ENCODE measurements at regions not wholly inside any gene's neighbourhood (a gene's known extent, or its start where the extent isn't known, plus 50 kb on each side); places are given as distances from the start of the nearest gene placed in this dataset.
A peak's percentile ranks its signal among the peaks of the same experiment; 100 is the strongest.
"Not testable (repeated sequence)": the region's sequence is repeated elsewhere in the genome, so short reads cannot be mapped to it uniquely, and the experiment has no call there.

DNA sequence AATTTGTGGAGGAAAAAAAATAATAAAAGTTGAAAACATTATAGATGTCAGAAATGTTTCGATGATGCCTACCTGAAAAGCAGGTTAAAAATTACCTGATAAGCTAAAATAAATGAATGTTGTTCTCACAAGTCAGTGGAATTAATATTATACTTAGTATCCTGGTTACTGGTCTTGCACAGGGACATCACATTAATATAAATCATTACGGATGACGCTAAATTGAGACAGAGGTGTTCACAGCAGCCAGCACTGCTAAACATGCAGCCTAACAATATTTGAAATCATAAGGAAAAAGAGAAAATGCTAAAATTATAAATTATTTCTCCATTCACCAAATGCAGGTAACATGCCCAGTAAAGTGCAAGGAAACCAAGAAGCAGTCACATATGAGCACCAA, 1130.0 kb downstream of the STPG2 start:
- DNase-seq = no peak

DNA sequence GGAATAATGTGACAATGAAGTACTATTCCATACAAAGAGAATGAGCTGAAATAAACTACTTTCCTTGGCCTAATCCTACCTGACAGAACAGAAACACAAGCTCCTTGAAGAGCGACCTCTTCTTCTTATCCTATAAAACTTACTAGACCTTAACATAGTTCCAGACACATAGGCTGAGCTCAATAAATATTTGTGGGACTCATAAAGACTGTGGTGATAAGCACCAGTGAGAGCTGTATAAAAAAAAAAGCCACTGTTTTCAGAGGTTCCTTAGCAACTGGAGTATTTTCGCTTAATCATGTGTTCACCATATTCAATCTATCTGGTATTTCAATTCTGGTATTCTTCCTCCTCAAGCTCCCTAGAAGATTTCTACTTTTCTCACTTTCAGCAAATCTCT, 1129.6 kb downstream of the STPG2 start:
- no peak for DNase-seq

DNA sequence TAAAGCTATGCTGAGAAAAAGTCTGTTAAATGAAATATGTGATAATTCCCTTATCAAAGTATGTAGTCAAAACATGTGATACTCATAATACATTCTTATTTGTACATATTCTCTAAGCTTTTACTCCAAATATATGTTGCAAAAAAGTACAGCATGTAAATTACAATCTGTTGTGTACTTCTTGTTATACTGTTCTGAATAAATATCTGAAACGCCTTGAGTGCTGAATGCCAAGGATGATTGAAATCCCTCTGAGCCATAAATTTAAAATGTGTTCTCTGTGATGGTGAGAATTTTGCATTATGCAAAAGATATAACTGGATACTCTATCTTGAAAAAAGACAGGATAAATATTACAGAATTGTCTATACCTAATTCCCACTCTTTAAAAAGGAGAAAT, 1128.0 kb downstream of the STPG2 start:
- DNase-seq = no peak

DNA sequence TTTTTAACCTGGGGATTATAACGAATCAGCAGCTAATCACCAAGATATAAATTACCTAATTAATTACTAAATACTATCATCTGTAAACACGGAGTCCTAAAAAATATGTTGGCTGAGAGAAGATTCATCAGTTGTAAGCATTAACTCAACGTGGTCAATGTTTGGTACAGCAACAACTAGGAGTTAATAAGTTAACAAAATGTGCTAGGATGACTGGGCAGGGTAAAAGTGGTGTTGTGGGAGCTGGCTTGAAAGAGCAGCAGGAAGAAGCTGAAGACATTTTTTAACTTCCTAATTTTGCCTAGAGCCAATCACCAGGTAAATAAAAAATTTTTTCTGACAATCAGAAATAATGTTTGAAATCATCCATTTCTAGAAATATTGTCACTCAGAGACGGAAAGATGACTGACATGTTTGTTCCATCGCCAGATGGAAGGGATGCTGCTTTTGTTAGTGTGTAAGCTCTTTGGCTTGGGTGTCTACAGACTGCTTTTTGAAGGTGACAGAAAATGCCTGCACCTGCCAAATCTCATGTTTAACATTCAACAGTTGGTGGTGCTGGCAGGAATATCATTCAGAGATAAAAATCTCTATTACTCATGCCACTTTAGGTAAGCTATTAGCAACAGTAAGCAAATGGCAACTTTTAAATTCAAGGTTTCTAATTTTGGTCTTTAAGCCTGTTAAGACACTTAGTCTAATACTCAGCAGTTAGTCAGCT, 1126.9 kb downstream of the STPG2 start:
- no peak for DNase-seq

DNA sequence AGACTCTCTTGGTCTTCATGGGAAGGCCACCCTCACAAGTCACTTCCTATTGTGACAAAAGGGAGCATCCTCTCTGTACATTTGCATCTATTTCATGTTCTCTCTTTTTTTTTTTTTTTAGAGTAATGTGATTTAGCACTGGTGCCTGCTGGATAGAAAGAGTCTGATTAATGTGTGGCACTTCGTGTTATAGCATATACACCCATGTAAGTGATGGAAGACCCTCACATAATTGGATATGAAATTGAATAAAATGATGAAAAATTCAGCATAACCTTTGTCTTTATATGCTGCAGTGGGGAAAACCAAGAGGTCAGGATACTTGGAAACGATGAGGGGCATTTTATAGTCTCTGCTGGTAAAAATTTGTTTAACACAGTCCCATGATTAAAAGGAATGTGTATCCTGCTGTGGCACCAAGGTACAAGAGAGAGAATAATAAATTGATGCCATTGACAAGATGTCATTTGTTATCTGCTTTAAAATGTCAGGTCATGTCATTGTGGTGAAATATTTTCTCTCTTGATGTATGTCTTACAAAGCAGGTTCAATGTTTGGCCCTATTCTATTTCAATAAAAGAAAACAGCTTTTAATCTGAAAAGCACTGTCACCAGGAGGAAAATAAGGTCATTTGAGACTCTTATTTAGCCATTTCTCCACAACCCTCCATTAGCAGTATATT, 1115.4 kb downstream of the STPG2 start:
- DNase-seq = no peak

DNA sequence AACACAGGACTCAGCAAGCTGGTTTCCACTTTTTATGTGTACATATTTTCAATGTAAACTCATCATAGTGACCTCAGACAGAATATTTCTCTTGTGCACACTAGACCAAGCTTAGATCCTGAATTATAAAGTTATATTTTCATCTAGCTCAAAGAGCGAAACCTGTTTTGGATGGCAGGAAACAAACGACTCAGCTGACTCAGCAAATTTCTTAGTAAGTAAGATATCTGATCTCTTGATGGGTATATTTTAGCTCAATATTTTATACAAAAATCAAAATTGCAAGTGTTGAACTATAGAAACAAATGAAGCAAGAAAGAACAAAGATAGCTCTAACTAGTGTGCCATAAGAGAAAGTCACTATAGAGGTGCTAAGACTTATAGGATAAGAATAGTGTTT, 1114.5 kb downstream of the STPG2 start:
- DNase-seq = no peak

DNA sequence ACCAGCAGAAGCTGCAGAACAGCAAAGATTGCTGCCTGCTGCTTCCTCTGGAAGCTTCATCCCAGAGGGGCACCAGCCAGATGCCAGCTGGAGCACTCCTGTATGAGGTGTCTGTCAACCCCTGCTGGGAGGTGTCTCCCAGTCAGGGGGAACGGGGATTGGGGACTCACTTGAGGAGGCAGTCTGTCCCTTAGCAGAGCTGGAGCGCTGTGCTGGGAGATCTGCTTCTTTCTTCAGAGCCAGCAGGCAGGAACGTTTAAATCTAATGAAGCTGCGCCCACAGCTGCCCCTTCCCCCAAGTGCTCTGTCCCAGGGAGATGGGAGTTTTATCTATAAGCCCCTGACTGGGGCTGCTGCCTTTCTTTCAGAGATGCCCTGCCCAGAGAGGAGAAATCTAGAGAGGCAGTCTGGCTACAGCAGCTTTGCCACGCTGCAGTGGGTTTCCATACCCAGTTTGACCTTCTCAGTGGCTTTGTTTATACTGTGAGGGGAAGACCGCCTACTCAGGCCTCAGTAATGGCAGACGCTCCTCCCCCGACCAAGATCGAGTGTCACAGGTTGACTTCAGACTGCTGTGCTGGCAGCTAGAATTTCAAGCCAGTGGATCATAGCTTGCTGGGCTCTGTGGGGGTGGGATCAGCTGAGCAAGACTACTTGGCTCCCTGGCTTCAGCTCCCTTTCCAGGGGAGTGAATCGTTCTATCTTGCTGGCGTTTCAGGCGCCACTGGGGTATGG, 1105.7 kb downstream of the STPG2 start:
- peak; percentile 4 for DNase-seq

DNA sequence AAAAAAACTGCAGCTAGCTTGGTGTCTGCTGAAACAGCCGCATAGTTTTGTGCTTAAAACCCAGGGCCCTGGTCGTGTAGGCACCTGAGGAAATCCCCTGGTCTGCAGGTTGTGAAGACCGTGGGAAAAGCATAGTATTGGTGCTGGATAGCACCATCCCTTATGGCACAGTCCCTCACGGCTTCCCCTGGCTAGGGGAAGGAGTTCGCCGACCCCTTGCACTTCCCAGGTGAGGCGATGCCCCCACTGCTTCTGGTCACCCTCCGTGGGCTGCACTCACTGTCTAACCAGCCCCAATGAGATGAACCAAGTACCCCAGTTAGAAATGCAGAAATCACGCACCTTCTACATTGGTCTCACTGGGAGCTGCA, 1105.1 kb downstream of the STPG2 start:
- DNase-seq = no peak

DNA sequence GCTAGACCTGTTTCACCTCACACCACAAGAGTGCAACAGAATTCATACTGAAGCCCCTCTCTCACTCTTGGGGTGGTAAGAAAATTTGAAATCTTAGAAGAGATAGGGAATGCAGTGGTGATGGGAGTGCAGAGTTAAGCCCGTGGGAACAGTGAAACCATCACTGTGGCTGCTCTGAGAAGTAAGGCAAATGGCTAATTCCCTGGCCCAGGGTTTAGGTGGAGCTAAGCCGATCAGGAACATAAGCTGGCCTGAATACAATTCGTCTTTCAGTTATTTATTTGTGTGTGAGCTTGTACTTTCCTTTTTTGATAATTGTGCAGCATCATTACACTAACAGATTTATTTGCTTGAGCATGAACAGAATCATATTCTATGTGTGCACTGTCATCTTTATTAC, 1070.6 kb downstream of the STPG2 start:
- no peak for DNase-seq

DNA sequence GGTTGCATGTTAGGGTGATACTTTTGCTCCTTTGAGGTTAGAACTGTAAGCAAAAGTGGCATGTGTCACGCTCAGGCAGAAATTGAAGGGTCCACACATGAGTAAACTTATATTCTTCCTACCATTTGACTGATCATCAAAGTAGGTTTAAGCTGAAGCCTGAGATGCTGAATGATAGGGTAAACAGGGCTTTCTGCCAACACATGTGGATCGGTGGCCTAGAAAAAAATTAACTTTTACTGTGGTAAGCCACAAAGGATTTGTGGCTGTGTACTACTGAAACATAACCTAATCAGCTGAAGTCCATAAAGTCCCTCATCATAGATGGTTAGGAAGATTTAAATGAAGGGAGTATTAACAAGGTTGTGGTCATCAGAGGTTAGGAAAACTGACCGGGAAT, 1070.1 kb downstream of the STPG2 start:
- DNase-seq = no peak

DNA sequence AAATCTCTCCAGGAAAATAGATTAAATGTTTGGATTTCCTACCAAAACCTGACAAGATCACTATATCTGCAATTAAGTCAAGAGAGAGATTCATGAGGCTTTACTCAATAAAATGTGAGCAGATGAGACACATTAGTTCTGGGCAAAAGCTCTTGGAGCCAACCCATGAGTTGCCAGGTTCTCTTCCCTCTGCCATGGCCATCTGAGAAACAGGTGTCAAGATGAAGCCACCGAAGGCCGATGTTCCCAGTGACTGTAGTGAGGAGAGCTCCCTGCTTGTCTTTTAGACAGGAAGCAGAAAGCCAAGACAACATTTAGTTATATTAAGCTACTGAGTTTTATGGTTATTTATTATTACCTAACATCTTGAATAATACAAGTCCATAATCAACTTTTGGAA, 1068.7 kb downstream of the STPG2 start:
- no peak for DNase-seq

DNA sequence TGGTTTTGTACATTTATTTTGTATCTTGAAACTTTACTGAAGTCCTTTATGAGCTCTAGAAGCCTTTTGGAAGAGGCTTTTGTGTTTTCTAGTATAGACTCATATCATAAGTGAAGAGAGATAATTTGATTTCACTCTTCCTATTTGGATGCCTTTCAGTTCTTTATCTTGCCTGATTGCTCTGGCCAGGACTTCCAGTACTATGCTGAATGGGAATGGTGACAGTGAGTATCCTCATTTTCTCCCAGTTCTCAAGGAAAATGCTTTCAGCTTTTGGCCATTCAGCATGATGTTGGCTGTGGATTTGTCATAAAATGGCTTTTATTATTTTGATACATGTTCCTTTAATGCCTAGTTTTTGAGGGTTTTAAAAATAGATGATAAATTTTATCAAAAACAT, 1061.3 kb downstream of the STPG2 start:
- DNase-seq = no peak

DNA sequence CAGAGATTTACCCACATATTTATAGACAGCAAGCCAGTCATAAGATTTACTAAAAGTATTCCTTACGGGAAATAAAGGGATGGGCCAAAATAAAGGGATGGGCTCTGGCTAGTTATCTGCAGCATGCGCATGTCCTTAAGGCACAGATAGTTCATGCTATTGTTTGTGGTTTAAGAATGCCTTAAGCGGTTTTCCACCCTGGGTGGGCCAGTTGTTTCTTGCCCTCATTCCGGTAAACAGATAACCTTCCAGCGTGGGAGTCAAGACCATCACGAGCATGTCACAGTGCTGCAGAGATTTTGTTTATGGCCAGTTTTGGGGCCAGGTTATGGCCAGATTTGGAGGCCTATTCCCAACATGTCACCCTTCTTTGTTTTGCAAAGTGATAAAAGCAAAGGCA, 1046.2 kb downstream of the STPG2 start:
- not testable (repeated sequence) for DNase-seq

DNA sequence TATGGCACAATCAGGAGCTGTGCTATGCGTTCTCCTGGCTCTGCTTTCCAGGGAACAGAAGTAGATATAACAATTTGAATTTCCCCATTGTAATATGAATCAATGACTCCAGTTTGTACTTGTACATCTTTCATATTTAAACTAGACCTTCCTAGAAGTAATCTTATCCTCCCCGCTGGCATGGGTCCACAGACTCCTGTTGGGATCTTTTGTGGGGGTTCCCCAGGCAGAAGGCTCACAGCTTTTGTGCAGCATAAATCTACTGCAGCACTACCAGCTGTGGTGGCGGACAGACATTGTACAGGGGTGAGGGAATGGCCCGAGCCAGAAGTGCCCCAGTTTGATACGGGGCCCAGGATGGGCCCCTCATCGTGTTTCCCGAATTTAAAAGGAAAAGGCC, 1042.1 kb downstream of the STPG2 start:
- not testable (repeated sequence) for DNase-seq

DNA sequence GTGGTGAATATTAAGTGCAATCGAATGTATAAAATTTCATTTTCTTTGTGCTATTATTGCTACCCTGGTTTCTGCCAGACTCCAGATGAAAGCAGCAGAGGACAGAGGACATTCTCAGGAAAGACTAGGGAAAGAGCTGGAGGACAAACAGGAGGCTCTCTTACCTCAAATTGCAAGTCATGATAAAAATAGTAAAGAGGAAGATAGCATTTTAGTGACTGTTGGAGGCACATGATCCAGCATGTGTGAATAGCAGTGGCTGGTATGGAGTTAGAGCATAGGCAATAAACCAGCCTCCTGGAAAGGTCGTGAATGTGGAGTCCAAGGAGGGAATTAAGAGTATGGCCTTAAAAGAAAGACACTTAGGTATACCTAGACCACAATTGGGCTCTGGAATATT, 1040.0 kb downstream of the STPG2 start:
- no peak for DNase-seq

DNA sequence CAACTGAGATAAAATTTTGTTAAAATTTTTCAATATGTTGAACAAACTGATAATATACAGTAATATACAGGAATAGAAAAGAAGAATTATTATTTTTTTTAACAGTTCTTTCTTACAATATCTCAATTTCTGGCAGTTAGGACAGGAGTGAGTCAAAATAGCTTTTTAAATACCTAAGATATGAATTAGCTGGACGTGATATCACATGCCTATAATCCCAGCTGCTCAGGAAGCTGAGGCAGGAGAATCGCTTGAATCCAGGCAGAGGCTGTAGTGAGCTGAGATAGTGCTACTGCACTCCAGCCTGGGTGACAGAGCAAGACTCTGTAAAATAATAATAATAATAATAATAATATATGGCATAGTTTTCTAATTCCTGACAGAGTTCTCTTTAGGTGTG, 1039.3 kb downstream of the STPG2 start:
- DNase-seq = no peak

DNA sequence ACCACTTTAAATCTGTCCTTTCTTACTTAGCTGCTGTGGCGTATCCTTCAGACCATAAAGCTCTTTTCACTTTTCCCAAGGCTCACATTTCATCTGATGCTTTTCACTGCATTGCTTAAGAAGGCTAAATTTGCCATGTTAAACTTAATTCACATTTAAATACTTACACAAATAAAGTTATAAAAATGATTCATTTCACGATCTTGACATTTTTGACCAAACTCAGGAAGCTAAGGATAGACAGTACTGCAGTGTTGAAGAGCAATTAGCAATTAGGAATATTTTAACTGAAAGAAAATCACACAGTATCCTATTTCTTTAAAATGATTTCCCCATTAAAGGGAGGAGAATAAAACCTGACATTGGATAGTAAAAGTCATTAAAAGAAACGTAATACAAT, 1038.6 kb downstream of the STPG2 start:
- DNase-seq = no peak

DNA sequence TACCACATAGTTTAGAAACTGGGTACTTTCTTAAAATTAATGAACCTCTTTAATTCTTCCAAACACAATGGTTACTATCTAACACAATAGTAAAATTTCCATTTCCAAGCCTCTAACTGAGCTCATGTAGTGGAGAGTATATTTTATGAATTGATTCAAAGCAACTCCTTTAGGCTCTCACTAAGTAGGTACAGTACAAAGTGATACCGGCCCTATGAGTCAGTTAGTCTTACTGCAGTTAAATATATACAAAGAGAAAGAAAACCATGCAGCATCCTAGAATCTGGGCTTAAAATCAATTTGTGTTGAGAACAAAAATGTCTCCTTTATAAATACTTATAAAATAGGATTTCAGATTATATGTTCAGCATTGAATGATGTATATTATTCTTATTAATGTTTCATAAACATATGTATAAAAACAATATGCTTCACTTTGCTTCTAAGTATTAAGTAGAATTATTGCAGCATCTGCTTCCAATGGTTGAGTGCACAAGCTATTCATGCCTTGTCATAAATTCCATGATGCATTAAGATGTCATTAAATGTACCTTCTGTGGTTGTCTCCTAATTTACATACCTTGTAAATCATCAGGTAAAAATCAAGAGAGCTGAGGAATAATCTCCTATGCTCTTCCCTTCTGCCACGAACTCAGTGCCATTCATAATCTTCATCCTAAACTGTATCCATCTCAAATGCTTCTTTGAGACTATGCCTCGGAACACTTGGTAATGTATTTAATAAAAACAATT, 1037.8 kb downstream of the STPG2 start:
- DNase-seq = no peak

DNA sequence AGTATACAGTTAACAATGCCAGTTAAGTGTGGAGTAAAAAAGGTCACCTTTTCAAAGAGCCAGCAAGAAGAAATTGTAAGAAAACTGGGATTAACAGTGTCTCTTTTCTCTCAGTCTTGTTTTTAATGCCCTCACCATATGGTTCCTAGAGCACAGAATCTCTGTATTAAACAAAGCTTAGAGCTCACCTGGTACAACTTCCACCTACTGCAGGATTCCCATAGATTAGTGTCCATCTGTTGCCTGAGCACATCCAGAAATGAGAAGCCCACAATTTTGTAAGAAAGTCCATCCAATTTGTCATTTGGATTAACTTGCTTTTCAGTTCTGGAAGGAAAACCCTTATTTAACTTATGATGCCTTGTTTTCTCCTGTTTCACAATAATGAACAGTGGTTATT, 1037.1 kb downstream of the STPG2 start:
- no peak for DNase-seq

DNA sequence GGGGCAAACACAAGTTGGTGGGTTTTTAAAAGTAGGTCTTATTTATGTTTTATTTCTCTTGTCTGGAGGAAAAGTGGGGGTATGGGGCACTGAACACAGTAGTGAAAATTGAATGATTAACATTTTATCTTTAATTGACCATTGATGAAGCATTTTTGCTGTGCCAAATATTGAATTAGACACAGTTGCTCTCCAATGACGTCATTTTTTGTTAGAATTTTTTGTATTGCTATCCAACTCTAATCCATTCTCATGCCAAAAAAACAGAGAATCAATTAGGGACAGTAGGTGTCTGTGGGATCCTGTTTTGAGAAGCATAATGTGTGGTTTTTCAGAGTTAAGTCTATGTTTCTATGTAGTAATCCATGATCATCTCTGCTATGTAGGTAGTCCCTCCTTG, 1032.8 kb downstream of the STPG2 start:
- DNase-seq = no peak

DNA sequence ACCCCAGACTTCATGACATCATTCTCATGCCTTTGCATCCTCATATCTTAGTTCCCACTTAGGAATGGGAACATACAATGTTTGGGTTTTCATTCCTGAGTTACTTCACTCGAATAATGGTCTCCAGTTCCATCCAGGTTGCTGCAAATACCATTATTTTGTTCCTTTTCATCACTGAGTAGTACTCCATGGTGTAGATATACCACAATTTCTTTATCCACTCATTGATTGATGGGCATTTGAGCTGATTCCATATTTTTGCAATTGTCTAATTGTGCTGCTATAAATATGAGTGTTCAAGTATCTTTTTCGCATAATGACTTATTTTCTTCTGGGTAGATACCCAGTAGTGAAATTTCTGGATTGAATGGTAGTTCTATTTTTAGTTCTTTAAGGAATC, 1026.8 kb downstream of the STPG2 start:
- no peak for DNase-seq

DNA sequence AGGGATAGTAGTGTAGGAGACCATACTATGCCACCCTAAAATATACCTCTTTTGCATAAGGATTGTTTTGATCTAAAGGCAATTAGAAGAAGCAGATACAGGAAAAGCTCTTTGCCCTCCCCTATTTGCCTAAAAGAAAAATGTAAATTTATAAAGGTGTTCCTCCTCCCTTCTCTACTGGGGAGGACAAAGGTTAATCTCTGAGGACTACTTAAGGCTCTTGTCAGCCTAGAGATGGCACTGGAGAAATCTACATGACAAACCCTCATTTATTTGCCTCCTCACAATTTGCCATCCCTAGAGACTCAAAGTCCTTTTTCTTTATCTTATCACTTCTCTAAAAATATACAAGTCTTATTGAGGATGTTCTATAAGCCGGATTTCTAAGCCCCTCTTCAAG, 1021.8 kb downstream of the STPG2 start:
- DNase-seq = no peak

DNA sequence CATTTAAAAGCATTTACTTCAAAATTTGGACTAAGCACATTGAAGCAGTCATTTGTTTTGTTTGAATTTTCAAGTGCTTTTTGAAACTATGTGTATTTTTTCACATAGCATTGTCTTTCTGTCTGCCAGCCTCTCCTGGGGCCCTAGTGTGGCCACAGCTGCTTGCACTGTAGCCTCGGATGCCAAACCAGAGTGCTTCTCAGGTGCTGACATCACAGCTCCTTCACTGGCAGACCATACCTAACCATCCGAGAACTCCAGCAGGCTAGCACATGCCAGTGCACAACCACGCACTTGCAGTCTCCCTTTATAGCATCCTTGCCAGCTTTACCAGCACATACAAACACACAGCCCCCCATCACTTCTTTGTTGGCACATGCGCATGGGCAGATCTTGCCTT, 1019.7 kb downstream of the STPG2 start:
- DNase-seq = no peak

DNA sequence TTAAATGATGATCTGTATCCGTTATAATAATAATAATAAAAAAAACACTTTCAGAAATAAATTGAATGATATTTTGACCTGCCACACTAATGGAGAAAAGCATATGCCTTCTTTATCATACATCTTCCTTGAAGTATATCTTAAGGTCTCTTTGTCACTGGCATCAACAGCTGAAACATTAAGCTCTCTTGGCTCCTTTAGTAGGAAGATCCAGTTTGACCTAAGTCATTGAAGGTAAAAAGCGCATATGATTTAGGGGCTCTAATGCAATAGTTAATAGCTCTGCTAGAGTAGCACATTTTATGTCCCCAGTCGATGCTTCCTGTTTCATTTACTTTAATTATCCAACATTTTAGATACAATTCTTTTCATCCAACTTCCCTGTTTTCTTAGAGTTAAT, 1010.8 kb downstream of the STPG2 start:
- DNase-seq = no peak
